ENCODE measurements at regions not wholly inside any gene's neighbourhood (a gene's known extent, or its start where the extent isn't known, plus 50 kb on each side); places are given as distances from the start of the nearest gene placed in this dataset.

DNA sequence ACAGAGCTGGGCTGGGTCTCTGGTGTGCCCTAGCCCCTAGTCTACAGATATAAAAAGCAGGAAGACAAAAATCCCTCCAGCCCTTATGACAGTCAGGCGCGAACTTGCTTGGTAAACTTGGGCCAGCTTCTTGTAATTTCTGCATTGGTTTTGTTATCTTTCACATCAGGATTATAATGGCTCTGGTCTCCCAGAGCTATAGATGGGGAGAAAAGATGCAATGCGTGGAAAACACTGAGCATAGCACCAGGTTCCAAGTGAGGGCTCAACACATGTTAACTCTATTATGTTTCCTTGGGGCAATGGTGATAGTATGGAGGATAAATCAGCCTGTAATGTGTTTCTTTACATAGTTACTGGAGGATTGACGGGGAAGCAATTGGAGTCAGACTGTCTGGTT lies 246.8 kb upstream of the KCNG1 start:
- Histone ChIP-seq H3K36me3 (replicated peaks; ENCODE audit: low read depth, low read length) (no peaks in the 10 kb centered on the region), H3K4me2 (ENCODE audit: low read length) (no peak overlapping the region), H3K9me3 (ENCODE audit: insufficient read depth, low read length) (peaks cover 15% of the 10 kb centered on the region; the same call in 1 of the 2 replicates), H3K27ac (ENCODE audit: low read length) (no peak overlapping the region), H2AFZ (ENCODE audit: low read depth, low read length) (no peak overlapping the region), H3K79me2 (ENCODE audit: low read length) (no peaks in the 10 kb centered on the region), H3K27me3 (ENCODE audit: low read depth, low read length) (peaks cover 31% of the 10 kb centered on the region), H4K20me1 (ENCODE audit: insufficient read depth, low read length) (no peaks in the 10 kb centered on the region), H3K9ac (ENCODE audit: low read length) (no peak overlapping the region), H3K4me3 (ENCODE audit: low read length) (no peak overlapping the region), H3K4me1 (ENCODE audit: low read length) (no peaks in the 10 kb centered on the region)
- TF ChIP-seq, protein P1, sequence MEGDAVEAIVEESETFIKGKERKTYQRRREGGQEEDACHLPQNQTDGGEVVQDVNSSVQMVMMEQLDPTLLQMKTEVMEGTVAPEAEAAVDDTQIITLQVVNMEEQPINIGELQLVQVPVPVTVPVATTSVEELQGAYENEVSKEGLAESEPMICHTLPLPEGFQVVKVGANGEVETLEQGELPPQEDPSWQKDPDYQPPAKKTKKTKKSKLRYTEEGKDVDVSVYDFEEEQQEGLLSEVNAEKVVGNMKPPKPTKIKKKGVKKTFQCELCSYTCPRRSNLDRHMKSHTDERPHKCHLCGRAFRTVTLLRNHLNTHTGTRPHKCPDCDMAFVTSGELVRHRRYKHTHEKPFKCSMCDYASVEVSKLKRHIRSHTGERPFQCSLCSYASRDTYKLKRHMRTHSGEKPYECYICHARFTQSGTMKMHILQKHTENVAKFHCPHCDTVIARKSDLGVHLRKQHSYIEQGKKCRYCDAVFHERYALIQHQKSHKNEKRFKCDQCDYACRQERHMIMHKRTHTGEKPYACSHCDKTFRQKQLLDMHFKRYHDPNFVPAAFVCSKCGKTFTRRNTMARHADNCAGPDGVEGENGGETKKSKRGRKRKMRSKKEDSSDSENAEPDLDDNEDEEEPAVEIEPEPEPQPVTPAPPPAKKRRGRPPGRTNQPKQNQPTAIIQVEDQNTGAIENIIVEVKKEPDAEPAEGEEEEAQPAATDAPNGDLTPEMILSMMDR (IDR thresholded peaks at IDR 0.05; ENCODE audit: low read depth, low read length): no peak
- no peak for TF ChIP-seq EZH2phosphoT487 (IDR thresholded peaks at IDR 0.05; ENCODE audit: low read depth)

DNA sequence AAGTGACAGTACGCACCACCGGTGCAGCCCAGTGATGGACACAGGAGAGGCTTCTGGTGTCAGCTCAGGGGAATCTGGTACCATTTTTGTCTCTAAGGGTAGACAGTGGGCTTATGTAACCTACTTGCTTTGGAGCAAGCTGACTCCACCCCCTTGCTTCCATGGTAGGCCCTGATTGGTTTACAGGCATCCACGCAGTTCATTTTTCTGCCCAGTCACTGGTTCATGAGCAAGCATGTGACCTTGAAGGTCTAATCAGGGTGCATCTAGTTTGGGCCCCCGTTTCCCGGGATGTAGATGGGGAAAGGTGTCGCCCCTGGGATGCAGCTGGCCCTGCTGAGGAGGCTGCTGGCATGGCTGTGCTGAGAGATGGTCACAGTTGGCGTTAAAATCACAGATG lies 244.8 kb upstream of the KCNG1 start:
- H4K20me1 ChIP-seq (ENCODE audit: insufficient read depth, low read length): no peaks in the 10 kb centered on the region
- H3K4me2 ChIP-seq (ENCODE audit: low read length): no peak overlapping the region
- H3K27me3 ChIP-seq (ENCODE audit: low read depth, low read length): peaks cover 31% of the 10 kb centered on the region
- no peaks in the 10 kb centered on the region for H3K36me3 ChIP-seq (replicated peaks; ENCODE audit: low read depth, low read length)
- no peak overlapping the region for H3K4me3 ChIP-seq (ENCODE audit: low read length)
- H3K79me2 ChIP-seq (ENCODE audit: low read length): no peaks in the 10 kb centered on the region
- H3K9me3 ChIP-seq (ENCODE audit: insufficient read depth, low read length): peaks cover 15% of the 10 kb centered on the region; the same call in 1 of the 2 replicates
- no peak overlapping the region for H3K27ac ChIP-seq (ENCODE audit: low read length)
- no peak overlapping the region for H2AFZ ChIP-seq (ENCODE audit: low read depth, low read length)
- no peaks in the 10 kb centered on the region for H3K4me1 ChIP-seq (ENCODE audit: low read length)
- TF ChIP-seq, protein P1 (IDR thresholded peaks at IDR 0.05; ENCODE audit: low read depth, low read length): no peak
- no peak for TF ChIP-seq EZH2phosphoT487 (IDR thresholded peaks at IDR 0.05; ENCODE audit: low read depth)
- no peak overlapping the region for H3K9ac ChIP-seq (ENCODE audit: low read length)

DNA sequence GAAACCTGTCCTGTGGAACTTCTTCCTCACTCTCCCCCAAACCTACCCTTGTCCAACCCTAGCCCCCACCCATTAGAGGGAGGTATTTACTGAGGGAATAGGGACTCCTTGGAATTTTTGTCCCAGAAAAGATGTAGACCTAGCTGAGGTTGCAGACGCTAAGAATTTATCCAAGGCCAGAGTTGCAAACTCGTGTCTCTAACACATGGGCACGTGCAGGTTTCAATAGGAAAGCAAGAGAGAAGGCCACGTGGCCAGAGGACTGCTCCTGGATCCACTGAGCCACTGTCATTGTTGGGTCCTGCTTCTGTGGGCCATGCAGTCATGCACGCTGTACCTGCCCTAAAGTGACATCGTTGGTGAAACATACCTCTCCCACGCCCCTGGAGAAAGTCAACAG lies 243.4 kb upstream of the KCNG1 start:
- TF ChIP-seq, protein P1 (IDR thresholded peaks at IDR 0.05; ENCODE audit: low read depth, low read length): no peak
- TF ChIP-seq EZH2phosphoT487 (IDR thresholded peaks at IDR 0.05; ENCODE audit: low read depth): no peak
- H4K20me1 ChIP-seq (ENCODE audit: insufficient read depth, low read length): no peaks in the 10 kb centered on the region
- no peak overlapping the region for H3K4me3 ChIP-seq (ENCODE audit: low read length)
- H3K4me1 ChIP-seq (ENCODE audit: low read length): no peaks in the 10 kb centered on the region
- H3K9me3 ChIP-seq (ENCODE audit: insufficient read depth, low read length): peaks cover 15% of the 10 kb centered on the region; the same call in 1 of the 2 replicates
- no peak overlapping the region for H3K9ac ChIP-seq (ENCODE audit: low read length)
- no peak overlapping the region for H2AFZ ChIP-seq (ENCODE audit: low read depth, low read length)
- H3K27me3 ChIP-seq (ENCODE audit: low read depth, low read length): peaks cover 32% of the 10 kb centered on the region
- H3K4me2 ChIP-seq (ENCODE audit: low read length): no peak overlapping the region
- no peak overlapping the region for H3K27ac ChIP-seq (ENCODE audit: low read length)
- H3K79me2 ChIP-seq (ENCODE audit: low read length): no peaks in the 10 kb centered on the region
- no peaks in the 10 kb centered on the region for H3K36me3 ChIP-seq (replicated peaks; ENCODE audit: low read depth, low read length)

DNA sequence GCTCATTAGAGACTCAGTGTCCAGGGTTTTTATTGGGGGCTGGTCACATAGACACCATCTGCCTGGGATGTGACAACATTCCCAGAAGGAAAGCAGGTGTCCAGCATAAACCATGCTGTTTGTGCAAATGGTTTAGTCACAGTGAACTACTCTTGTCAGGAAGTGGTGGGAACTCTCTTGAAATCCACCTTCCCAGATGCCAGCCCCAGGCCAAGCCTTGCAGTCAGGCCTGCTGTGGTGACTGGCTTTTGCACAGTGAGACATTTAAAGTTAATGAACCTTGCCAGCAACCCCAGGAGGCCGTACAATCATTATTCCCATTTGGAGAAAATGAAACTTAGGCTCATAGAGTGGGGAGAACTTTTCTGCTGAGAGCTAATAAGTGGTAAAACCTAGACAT lies 242.5 kb upstream of the KCNG1 start:
- Histone ChIP-seq H3K27ac (ENCODE audit: low read length) (no peak overlapping the region), H3K9me3 (ENCODE audit: insufficient read depth, low read length) (peaks cover 12% of the 10 kb centered on the region; the same call in 1 of the 2 replicates), H4K20me1 (ENCODE audit: insufficient read depth, low read length) (no peaks in the 10 kb centered on the region), H3K4me3 (ENCODE audit: low read length) (no peak overlapping the region), H3K4me1 (ENCODE audit: low read length) (no peaks in the 10 kb centered on the region), H3K27me3 (ENCODE audit: low read depth, low read length) (peaks cover 27% of the 10 kb centered on the region; the same call in 1 of the 2 replicates), H3K4me2 (ENCODE audit: low read length) (no peak overlapping the region), H2AFZ (ENCODE audit: low read depth, low read length) (no peak overlapping the region), H3K79me2 (ENCODE audit: low read length) (no peaks in the 10 kb centered on the region), H3K36me3 (replicated peaks; ENCODE audit: low read depth, low read length) (no peaks in the 10 kb centered on the region), H3K9ac (ENCODE audit: low read length) (no peak overlapping the region)
- TF ChIP-seq EZH2phosphoT487 (IDR thresholded peaks at IDR 0.05; ENCODE audit: low read depth): no peak
- TF ChIP-seq, protein P1 (IDR thresholded peaks at IDR 0.05; ENCODE audit: low read depth, low read length): no peak
